A673 (cell line): ENCODE measurements at regions not wholly inside any gene's neighbourhood (a gene's known extent, or its start where the extent isn't known, plus 50 kb on each side); places are given as distances from the start of the nearest gene placed in this dataset.

Experiments used
- BruUV-seq: library from RNA; stranded (reverse); fragments of 400-500 nt; replicated peaks from 2 replicates; lab custom pipeline; 2021; lab: Mats Ljungman, UMichigan
- CTCF ChIA-PET: fragments of 300-600 bp; sonication (Branson Sonifier 250); formaldehyde crosslinking; loops from one replicate; lab custom pipeline; 2022; ENCODE audit warnings: antibody characterized with exemption; lab: Charles Lee
- POLR2A ChIA-PET: fragments of 300-600 bp; sonication (Branson Sonifier 250); formaldehyde crosslinking; loops from one replicate; lab custom pipeline; 2022; ENCODE audit warnings: antibody characterized with exemption; ENCODE audit not compliant: low non-redundant PET; lab: Charles Lee
- DNase-seq: peaks from one replicate; pipeline ENCODE4 v3.0.0-alpha.2; 2015; ENCODE audit warnings: low spot score
- H3K27ac ChIP-seq: fragments of 200-600 bp; sonication (generic); 2 replicates; pipeline ENCODE4 v1.5.1; 2016; ENCODE audit warnings: mixed run types, low read depth, mild to moderate bottlenecking, mixed read lengths, antibody characterized with exemption, low read length; ENCODE audit not compliant: poor library complexity, severe bottlenecking
- H3K27me3 ChIP-seq: fragments of 200-600 bp; sonication (generic); replicated peaks from 2 replicates; pipeline ENCODE4 v1.6.1; 2017; ENCODE audit warnings: mixed run types, low read depth, mild to moderate bottlenecking, mixed read lengths, antibody characterized with exemption, low read length; ENCODE audit not compliant: insufficient read depth, poor library complexity
- H3K36me3 ChIP-seq: fragments of 200-600 bp; sonication (generic); 2 replicates; pipeline ENCODE4 v1.6.1; 2016; ENCODE audit warnings: mixed run types, mild to moderate bottlenecking, mixed read lengths, antibody characterized with exemption, low read length; ENCODE audit not compliant: insufficient read depth, poor library complexity, severe bottlenecking
- H3K4me1 ChIP-seq: fragments of 200-600 bp; sonication (generic); 2 replicates; pipeline ENCODE4 v1.6.1; 2017; ENCODE audit warnings: mixed run types, mild to moderate bottlenecking, mixed read lengths, antibody characterized with exemption, low read length; ENCODE audit not compliant: insufficient read depth, poor library complexity, severe bottlenecking
- H3K4me3 ChIP-seq: fragments of 200-600 bp; sonication (generic); 2 replicates; pipeline ENCODE4 v1.5.1; 2016; ENCODE audit warnings: low read depth, mixed run types, mild to moderate bottlenecking, mixed read lengths, low read length; ENCODE audit not compliant: poor library complexity, severe bottlenecking
- H3K9me3 ChIP-seq: fragments of 200-600 bp; sonication (generic); 2 replicates; pipeline ENCODE4 v1.6.1; 2016; ENCODE audit warnings: mixed run types, low read depth, mild to moderate bottlenecking, mixed read lengths, antibody characterized with exemption, low read length; ENCODE audit not compliant: poor library complexity, severe bottlenecking
- EZH2 ChIP-seq: fragments of 200-600 bp; sonication (generic); IDR thresholded peaks from 2 replicates; pipeline ENCODE4 v1.6.1; 2017; ENCODE audit warnings: borderline replicate concordance, low read depth, mild to moderate bottlenecking, mixed read lengths, antibody characterized with exemption, low read length; ENCODE audit not compliant: poor library complexity, severe bottlenecking
- intact Hi-C: fragments of 100-400 bp; cut with micrococcal nuclease; formaldehyde crosslinking; loops from one replicate; pipeline ENCODE4 v1.10.0; 2022; ENCODE audit not compliant: unreplicated experiment
- TF ChIP-seq, protein P1 (sequence below): fragments of 300-800, 200-600 bp; sonication (generic); conservative IDR thresholded peaks from 2 replicates; pipeline ENCODE4 v1.5.1; 2017; ENCODE audit warnings: low read depth, mild to moderate bottlenecking, antibody characterized with exemption, low read length, moderate library complexity, mixed read lengths

DNA sequence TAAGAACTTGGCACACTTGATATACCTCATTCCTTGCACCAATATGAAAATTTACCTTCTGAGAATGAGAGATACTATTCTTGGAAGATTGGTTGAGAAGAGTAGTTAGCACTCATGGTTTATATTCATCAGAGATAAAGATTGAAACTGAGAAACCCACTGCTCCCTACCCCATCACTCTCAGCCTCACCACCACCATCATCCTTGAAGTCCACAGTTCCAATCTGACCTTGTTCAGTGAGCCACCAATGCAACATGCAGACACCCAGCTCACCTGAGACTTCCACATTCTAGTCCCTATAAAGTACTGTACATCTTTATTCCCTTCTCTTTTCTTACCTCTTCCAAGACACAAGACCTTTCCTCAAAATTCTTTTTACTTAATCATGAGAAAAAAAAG, 869.0 kb downstream of the TRIB2 start:
- Histone ChIP-seq H3K27ac (no peak overlapping the region), H3K27me3 (peaks cover 5% of the 10 kb centered on the region), H3K4me3 (no peak overlapping the region), H3K36me3 (no peaks in the 10 kb centered on the region), H3K9me3 (no peaks in the 10 kb centered on the region), H3K4me1 (no peaks in the 10 kb centered on the region)
- POLR2A ChIA-PET, result no interaction called here
- no peak for DNase-seq
- no peak for TF ChIP-seq EZH2
- TF ChIP-seq, protein P1, sequence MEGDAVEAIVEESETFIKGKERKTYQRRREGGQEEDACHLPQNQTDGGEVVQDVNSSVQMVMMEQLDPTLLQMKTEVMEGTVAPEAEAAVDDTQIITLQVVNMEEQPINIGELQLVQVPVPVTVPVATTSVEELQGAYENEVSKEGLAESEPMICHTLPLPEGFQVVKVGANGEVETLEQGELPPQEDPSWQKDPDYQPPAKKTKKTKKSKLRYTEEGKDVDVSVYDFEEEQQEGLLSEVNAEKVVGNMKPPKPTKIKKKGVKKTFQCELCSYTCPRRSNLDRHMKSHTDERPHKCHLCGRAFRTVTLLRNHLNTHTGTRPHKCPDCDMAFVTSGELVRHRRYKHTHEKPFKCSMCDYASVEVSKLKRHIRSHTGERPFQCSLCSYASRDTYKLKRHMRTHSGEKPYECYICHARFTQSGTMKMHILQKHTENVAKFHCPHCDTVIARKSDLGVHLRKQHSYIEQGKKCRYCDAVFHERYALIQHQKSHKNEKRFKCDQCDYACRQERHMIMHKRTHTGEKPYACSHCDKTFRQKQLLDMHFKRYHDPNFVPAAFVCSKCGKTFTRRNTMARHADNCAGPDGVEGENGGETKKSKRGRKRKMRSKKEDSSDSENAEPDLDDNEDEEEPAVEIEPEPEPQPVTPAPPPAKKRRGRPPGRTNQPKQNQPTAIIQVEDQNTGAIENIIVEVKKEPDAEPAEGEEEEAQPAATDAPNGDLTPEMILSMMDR, result no peak
- CTCF ChIA-PET, result no interaction called here
- intact Hi-C loops, result no loop called here
- BruUV-seq, result no TSS peak

DNA sequence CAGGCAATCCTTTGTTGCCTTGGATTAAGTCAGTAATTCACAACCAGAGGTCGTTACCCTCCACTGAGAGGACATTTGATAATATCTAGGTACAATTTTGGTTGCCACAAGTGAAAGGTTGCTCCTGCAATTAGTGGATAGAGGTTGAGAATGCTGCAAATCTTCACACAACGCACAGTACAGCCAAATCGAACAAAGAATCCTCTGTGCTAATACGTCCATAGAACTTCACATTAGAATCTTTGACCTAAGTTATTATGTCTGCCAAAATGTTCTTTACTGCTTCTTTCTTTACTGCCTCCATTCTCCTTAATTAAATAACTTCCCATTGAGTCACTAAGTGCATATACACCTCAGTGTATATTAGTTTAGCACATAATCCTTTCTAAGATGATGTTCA, 879.5 kb downstream of the TRIB2 start:
- Histone ChIP-seq H3K4me1 (no peaks in the 10 kb centered on the region), H3K9me3 (no peaks in the 10 kb centered on the region), H3K27me3 (peaks cover 21% of the 10 kb centered on the region), H3K4me3 (no peak overlapping the region), H3K36me3 (no peaks in the 10 kb centered on the region), H3K27ac (no peak overlapping the region)
- intact Hi-C loops, result no loop called here
- POLR2A ChIA-PET, result no interaction called here
- BruUV-seq, result no TSS peak
- TF ChIP-seq, protein P1, result no peak
- no peak for TF ChIP-seq EZH2
- DNase-seq, result no peak
- CTCF ChIA-PET, result no interaction called here

DNA sequence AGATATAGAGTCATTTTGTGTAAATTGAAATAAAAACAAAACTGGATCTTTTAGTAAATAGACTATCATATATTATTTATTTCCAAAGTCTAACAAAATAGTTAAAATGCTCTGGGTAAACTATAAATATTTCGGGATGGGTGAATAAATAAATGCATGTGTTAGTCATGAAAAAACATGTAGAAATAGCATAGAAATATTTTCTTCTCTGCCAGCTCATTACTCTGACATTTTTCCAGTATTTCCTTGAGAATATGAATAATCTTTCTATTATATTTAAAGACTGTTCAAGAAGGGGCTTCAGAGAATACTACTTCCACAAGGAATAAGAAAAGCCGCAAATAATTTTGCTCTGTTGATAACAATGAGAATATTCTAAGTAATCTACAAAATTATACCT, 880.4 kb downstream of the TRIB2 start:
- TF ChIP-seq EZH2, result no peak
- TF ChIP-seq, protein P1, result no peak
- no peak overlapping the region for H3K27ac ChIP-seq
- no peaks in the 10 kb centered on the region for H3K36me3 ChIP-seq
- BruUV-seq, result no TSS peak
- no peaks in the 10 kb centered on the region for H3K9me3 ChIP-seq
- H3K4me3 ChIP-seq, result no peak overlapping the region
- CTCF ChIA-PET, result no interaction called here
- H3K4me1 ChIP-seq, result no peaks in the 10 kb centered on the region
- no peak for DNase-seq
- peaks cover 24% of the 10 kb centered on the region for H3K27me3 ChIP-seq
- intact Hi-C loops, result no loop called here
- POLR2A ChIA-PET, result no interaction called here
